ENCODE measurements at regions not wholly inside any gene's neighbourhood (a gene's known extent, or its start where the extent isn't known, plus 50 kb on each side); places are given as distances from the start of the nearest gene placed in this dataset.

GRCh38 chr5:100249884-100250269 is 285.3 kb upstream of the FAM174A start:
- ChIA-PET POLR2A (ENCODE audit: unreplicated experiment) (no interaction called here), CTCF (no interaction called here)
- intact Hi-C loops (cut with micrococcal nuclease): no loop called here
- BruUV-seq (replicated peaks): no TSS peak
- H3K9me2 ChIP-seq (replicated peaks; ENCODE audit: low read length): no peaks in the 10 kb centered on the region
- H3K27me3 ChIP-seq (ENCODE audit: low read length): no peaks in the 10 kb centered on the region
- no peaks in the 10 kb centered on the region for H3K4me1 ChIP-seq (ENCODE audit: insufficient read depth, low read length)
- H3K9me3 ChIP-seq (ENCODE audit: low read length): no peaks in the 10 kb centered on the region
- no peaks in the 10 kb centered on the region for H3K36me3 ChIP-seq (ENCODE audit: low read depth, low read length)
- no peak overlapping the region for H3K9ac ChIP-seq (ENCODE audit: low read length)
- H3K27ac ChIP-seq (ENCODE audit: low read length): no peak overlapping the region
- ATAC-seq (no peak), DNase-seq (no peak)
- TF ChIP-seq EZH2 (IDR thresholded peaks at IDR 0.05; ENCODE audit: low read length, unreplicated experiment) (no peak), EZH2phosphoT487 (IDR thresholded peaks at IDR 0.05; ENCODE audit: borderline replicate concordance, low read length) (no peak), CTCF (conservative IDR thresholded peaks at IDR 0.05; ENCODE audit: low read depth, low read length) (no peak)
- no peaks in the 10 kb centered on the region for H3F3A ChIP-seq (ENCODE audit: low read length, unreplicated experiment)
- H2AFZ ChIP-seq (ENCODE audit: low read length): no peak overlapping the region
- no peak overlapping the region for H3K4me2 ChIP-seq (ENCODE audit: low read length)
- no peak overlapping the region for H3K4me3 ChIP-seq (ENCODE audit: low read length)
- no peaks in the 10 kb centered on the region for H3K79me2 ChIP-seq (ENCODE audit: low read length)
- H4K20me1 ChIP-seq (ENCODE audit: low read length): no peaks in the 10 kb centered on the region

GRCh38 chr5:100249211-100249883 is 285.8 kb upstream of the FAM174A start:
- Histone ChIP-seq H3K36me3 (ENCODE audit: low read depth, low read length) (no peaks in the 10 kb centered on the region), H3K9me2 (replicated peaks; ENCODE audit: low read length) (no peaks in the 10 kb centered on the region), H4K20me1 (ENCODE audit: low read length) (no peaks in the 10 kb centered on the region), H3K27ac (ENCODE audit: low read length) (no peak overlapping the region), H3K4me1 (ENCODE audit: insufficient read depth, low read length) (no peaks in the 10 kb centered on the region), H3K9me3 (ENCODE audit: low read length) (no peaks in the 10 kb centered on the region), H3K27me3 (ENCODE audit: low read length) (no peaks in the 10 kb centered on the region), H2AFZ (ENCODE audit: low read length) (no peak overlapping the region), H3K4me2 (ENCODE audit: low read length) (no peak overlapping the region), H3K79me2 (ENCODE audit: low read length) (no peaks in the 10 kb centered on the region), H3K4me3 (ENCODE audit: low read length) (no peak overlapping the region), H3K9ac (ENCODE audit: low read length) (no peak overlapping the region), H3F3A (ENCODE audit: low read length, unreplicated experiment) (no peaks in the 10 kb centered on the region)
- no peak for TF ChIP-seq EZH2phosphoT487 (IDR thresholded peaks at IDR 0.05; ENCODE audit: borderline replicate concordance, low read length)
- no peak for TF ChIP-seq CTCF (conservative IDR thresholded peaks at IDR 0.05; ENCODE audit: low read depth, low read length)
- no peak for TF ChIP-seq EZH2 (IDR thresholded peaks at IDR 0.05; ENCODE audit: low read length, unreplicated experiment)
- intact Hi-C loops (cut with micrococcal nuclease): no loop called here
- DNase-seq (no peak), ATAC-seq (no peak)
- ChIA-PET POLR2A (ENCODE audit: unreplicated experiment) (no interaction called here), CTCF (no interaction called here)
- BruUV-seq (replicated peaks): no TSS peak

- ChIA-PET CTCF (no interaction called here), POLR2A (ENCODE audit: unreplicated experiment) (no interaction called here)
- H3F3A ChIP-seq (ENCODE audit: low read length, unreplicated experiment): no peaks in the 10 kb centered on the region
- H4K20me1 ChIP-seq (ENCODE audit: low read length): no peaks in the 10 kb centered on the region
- no peaks in the 10 kb centered on the region for H3K36me3 ChIP-seq (ENCODE audit: low read depth, low read length)
- TF ChIP-seq CTCF (conservative IDR thresholded peaks at IDR 0.05; ENCODE audit: low read depth, low read length) (no peak), EZH2 (IDR thresholded peaks at IDR 0.05; ENCODE audit: low read length, unreplicated experiment) (no peak), EZH2phosphoT487 (IDR thresholded peaks at IDR 0.05; ENCODE audit: borderline replicate concordance, low read length) (no peak)
- no peak overlapping the region for H3K27ac ChIP-seq (ENCODE audit: low read length)
- no peaks in the 10 kb centered on the region for H3K27me3 ChIP-seq (ENCODE audit: low read length)
- H3K9me2 ChIP-seq (replicated peaks; ENCODE audit: low read length): 0 out of 2 replicates have a peak, but pooled peaks cover 3% of the 10 kb centered on the region
- no peaks in the 10 kb centered on the region for H3K79me2 ChIP-seq (ENCODE audit: low read length)
- no peaks in the 10 kb centered on the region for H3K9me3 ChIP-seq (ENCODE audit: low read length)
- H2AFZ ChIP-seq (ENCODE audit: low read length): no peak overlapping the region
- ATAC-seq (no peak), DNase-seq (no peak)
- intact Hi-C loops (cut with micrococcal nuclease): no loop called here
- no peak overlapping the region for H3K9ac ChIP-seq (ENCODE audit: low read length)
- H3K4me2 ChIP-seq (ENCODE audit: low read length): no peak overlapping the region
- no peak overlapping the region for H3K4me3 ChIP-seq (ENCODE audit: low read length)
- no peaks in the 10 kb centered on the region for H3K4me1 ChIP-seq (ENCODE audit: insufficient read depth, low read length)
- BruUV-seq (replicated peaks): no TSS peak
Measured at GRCh38 chr5:100232736-100233135, 302.4 kb upstream of the FAM174A start.

Measured in PC-3 (cell line).